HEK293 (cell line): ENCODE measurements at regions not wholly inside any gene's neighbourhood (a gene's known extent, or its start where the extent isn't known, plus 50 kb on each side); places are given as distances from the start of the nearest gene placed in this dataset.
"Not testable (repeated sequence)": the region's sequence is repeated elsewhere in the genome, so short reads cannot be mapped to it uniquely, and the experiment has no call there.

Source experiments
- CTCF ChIA-PET: fragments of 350-600 bp; formaldehyde crosslinking; extraction: SDS; loops from one replicate; lab custom pipeline; 2021; ENCODE audit warnings: antibody characterized with exemption; lab: Yijun Ruan, JAX
- POLR2A ChIA-PET: fragments of 300-600 bp; formaldehyde crosslinking; extraction: SDS; loops from one replicate; lab custom pipeline; 2020; ENCODE audit warnings: antibody characterized with exemption, inconsistent platforms; lab: Yijun Ruan, JAX
- H3K27ac ChIP-seq: fragments of 200-500 bp; sonication (Bioruptor generic); 2 replicates; pipeline ENCODE4 v1.5.1; 2014; ENCODE audit warnings: low read depth, low read length, control low read depth, inconsistent platforms; ENCODE audit errors: extremely low read depth
- H3K36me3 ChIP-seq, 2 experiments: fragments of 200-500 bp in 1 of 2; sonication (Bioruptor generic) in 1 of 2; 1 replicate in 1 of 2; 2 replicates in 1 of 2; pipeline ENCODE4 v1.5.1; 2014 to 2017; ENCODE audit warnings: inconsistent platforms in 2 of 2, low read length in 2 of 2; ENCODE audit not compliant: control insufficient read depth in 2 of 2, insufficient read depth in 1 of 2
- H3K4me1 ChIP-seq: fragments of 200-500 bp; sonication (Bioruptor generic); 2 replicates; pipeline ENCODE4 v1.5.1; 2014; ENCODE audit warnings: mild to moderate bottlenecking, low read length, inconsistent platforms; ENCODE audit not compliant: control insufficient read depth, insufficient read depth
- H3K4me3 ChIP-seq: 2 replicates; pipeline ENCODE4 v1.5.1; 2011; ENCODE audit warnings: low read depth, mild to moderate bottlenecking, control low read depth, low read length, moderate library complexity
- H3K9me3 ChIP-seq: fragments of 200-500 bp; sonication (Bioruptor generic); 2 replicates; pipeline ENCODE4 v1.5.1; 2014; ENCODE audit warnings: low read depth, low read length, inconsistent platforms; ENCODE audit not compliant: control insufficient read depth, insufficient read depth
- BCL11A ChIP-seq: fragments of 450-650 bp; formaldehyde crosslinking; IDR thresholded peaks from 2 replicates; pipeline ENCODE4 v1.5.1; 2016; ENCODE audit warnings: low read depth, missing biosample characterization, missing genetic modification characterization
- FEZF1 ChIP-seq: fragments of 450-650 bp; formaldehyde crosslinking; IDR thresholded peaks from 2 replicates; pipeline ENCODE4 v1.5.1; 2016; ENCODE audit warnings: missing biosample characterization, missing genetic modification characterization
- GFI1B ChIP-seq: fragments of 450-650 bp; formaldehyde crosslinking; IDR thresholded peaks from 2 replicates; pipeline ENCODE4 v1.5.1; 2016; ENCODE audit warnings: missing biosample characterization, missing genetic modification characterization
- GLIS1 ChIP-seq: fragments of 450-650 bp; formaldehyde crosslinking; IDR thresholded peaks from 2 replicates; pipeline ENCODE4 v1.5.1; 2016; ENCODE audit warnings: missing biosample characterization, missing genetic modification characterization
- KLF8 ChIP-seq: fragments of 450-650 bp; formaldehyde crosslinking; IDR thresholded peaks from 2 replicates; pipeline ENCODE4 v1.5.1; 2016; ENCODE audit warnings: missing biosample characterization, missing genetic modification characterization
- MEIS1 ChIP-seq: sonication (generic); formaldehyde crosslinking; IDR thresholded peaks from 2 replicates; pipeline ENCODE4 v1.8.1; 2022; ENCODE audit warnings: missing genetic modification reagents, mild to moderate bottlenecking, borderline replicate concordance
- MYNN ChIP-seq: fragments of 450-650 bp; formaldehyde crosslinking; IDR thresholded peaks from 2 replicates; pipeline ENCODE4 v1.5.1; 2016; ENCODE audit warnings: missing biosample characterization, missing genetic modification characterization, borderline replicate concordance
- SETDB1 ChIP-seq: IDR thresholded peaks from one replicate; pipeline ENCODE4 v1.6.1; 2017; ENCODE audit warnings: mild to moderate bottlenecking, low read length, moderate library complexity, mixed read lengths; ENCODE audit not compliant: insufficient read length
- WT1 ChIP-seq: fragments of 450-650 bp; formaldehyde crosslinking; IDR thresholded peaks from 2 replicates; pipeline ENCODE4 v1.5.1; 2016; ENCODE audit warnings: missing biosample characterization, missing genetic modification characterization
- ZBTB49 ChIP-seq: fragments of 450-650 bp; formaldehyde crosslinking; IDR thresholded peaks from 2 replicates; pipeline ENCODE4 v1.5.1; 2016; ENCODE audit warnings: missing biosample characterization, missing genetic modification characterization, low read depth
- ZBTB6 ChIP-seq: fragments of 450-650 bp; formaldehyde crosslinking; IDR thresholded peaks from 2 replicates; pipeline ENCODE4 v1.5.1; 2017; ENCODE audit warnings: missing biosample characterization, missing genetic modification characterization
- ZFP3 ChIP-seq: fragments of 450-650 bp; formaldehyde crosslinking; IDR thresholded peaks from 2 replicates; pipeline ENCODE4 v1.5.1; 2016; ENCODE audit warnings: low read depth, missing biosample characterization, missing genetic modification characterization
- ZNF157 ChIP-seq: fragments of 450-650 bp; formaldehyde crosslinking; IDR thresholded peaks from 2 replicates; pipeline ENCODE4 v1.5.1; 2016; ENCODE audit warnings: missing biosample characterization, missing genetic modification characterization
- ZNF214 ChIP-seq: fragments of 450-650 bp; formaldehyde crosslinking; IDR thresholded peaks from 2 replicates; pipeline ENCODE4 v1.5.1; 2017; ENCODE audit warnings: missing biosample characterization, mild to moderate bottlenecking, missing genetic modification characterization, borderline replicate concordance
- ZNF266 ChIP-seq: fragments of 450-650 bp; formaldehyde crosslinking; IDR thresholded peaks from 2 replicates; pipeline ENCODE4 v1.5.1; 2016; ENCODE audit warnings: missing biosample characterization, missing genetic modification characterization, low read depth
- ZNF350 ChIP-seq: fragments of 450-650 bp; formaldehyde crosslinking; IDR thresholded peaks from 2 replicates; pipeline ENCODE4 v1.5.0; 2017; ENCODE audit warnings: missing biosample characterization, mild to moderate bottlenecking, missing genetic modification characterization
- ZNF394 ChIP-seq: fragments of 450-650 bp; formaldehyde crosslinking; IDR thresholded peaks from 2 replicates; pipeline ENCODE4 v1.5.1; 2016; ENCODE audit warnings: missing biosample characterization, missing genetic modification characterization, mild to moderate bottlenecking, moderate library complexity, borderline replicate concordance
- ZNF416 ChIP-seq: fragments of 450-650 bp; formaldehyde crosslinking; IDR thresholded peaks from 2 replicates; pipeline ENCODE4 v1.5.1; 2016; ENCODE audit warnings: missing biosample characterization, missing genetic modification characterization
- ZNF560 ChIP-seq: fragments of 450-650 bp; formaldehyde crosslinking; IDR thresholded peaks from 2 replicates; pipeline ENCODE4 v1.5.1; 2017; ENCODE audit warnings: missing biosample characterization, missing genetic modification characterization, borderline replicate concordance
- ZNF768 ChIP-seq: fragments of 450-650 bp; formaldehyde crosslinking; IDR thresholded peaks from 2 replicates; pipeline ENCODE4 v1.5.1; 2018; ENCODE audit warnings: missing biosample characterization, mild to moderate bottlenecking, missing genetic modification characterization
- ZNF785 ChIP-seq: fragments of 450-650 bp; formaldehyde crosslinking; IDR thresholded peaks from 2 replicates; pipeline ENCODE4 v1.5.1; 2016; ENCODE audit warnings: missing biosample characterization, missing genetic modification characterization
- ZSCAN18 ChIP-seq: fragments of 450-650 bp; formaldehyde crosslinking; IDR thresholded peaks from 2 replicates; pipeline ENCODE4 v1.5.1; 2016; ENCODE audit warnings: missing biosample characterization, missing genetic modification characterization
- ZSCAN23 ChIP-seq: fragments of 450-650 bp; formaldehyde crosslinking; IDR thresholded peaks from 2 replicates; pipeline ENCODE4 v1.5.1; 2016; ENCODE audit warnings: missing biosample characterization, missing genetic modification characterization
- TF ChIP-seq, protein P1 (sequence below): fragments of 450-650 bp; formaldehyde crosslinking; IDR thresholded peaks from 2 replicates; pipeline ENCODE4 v1.5.1; 2016; ENCODE audit warnings: missing biosample characterization, missing genetic modification characterization
- TF ChIP-seq, protein P2 (sequence below): fragments of 450-650 bp; formaldehyde crosslinking; optimal IDR thresholded peaks from 2 replicates; pipeline ENCODE3; 2016; ENCODE audit warnings: missing biosample characterization, mild to moderate bottlenecking, missing genetic modification characterization

DNA sequence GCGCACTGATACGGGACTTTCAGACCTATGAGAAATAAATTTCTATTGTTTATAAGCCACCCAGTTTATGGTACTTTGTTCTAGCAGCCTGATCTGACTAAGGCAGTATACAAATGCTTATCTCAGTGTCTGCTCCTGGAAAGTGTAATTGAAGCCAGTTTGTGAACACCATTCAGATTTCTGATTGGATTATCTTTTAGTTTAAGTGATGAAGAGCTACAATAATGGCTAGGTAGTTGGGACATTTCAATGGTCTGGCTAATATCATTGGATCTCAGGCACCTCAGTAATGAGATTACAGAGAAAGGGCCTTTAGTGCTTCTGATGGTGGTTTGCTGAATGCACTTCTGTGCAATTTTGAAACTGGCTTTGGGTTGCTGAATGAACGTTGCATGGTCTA, 133.5 kb downstream of the PSAT1 start:
- H3K9me3 ChIP-seq, result no peaks in the 10 kb centered on the region
- H3K4me1 ChIP-seq, result no peaks in the 10 kb centered on the region
- no peak overlapping the region for H3K4me3 ChIP-seq
- ChIA-PET POLR2A (no interaction called here), CTCF (interaction anchor here (1.9 kb wide), 1 partner anchor 9 kb away, joined by 10 read pairs; no protein-coding TSS in a partner anchor)
- H3K27ac ChIP-seq, result no peak overlapping the region
- no peaks in the 10 kb centered on the region for H3K36me3 ChIP-seq
- TF ChIP-seq FEZF1 (tag by site-specific recombination), result no peak
- TF ChIP-seq GLIS1 (tag by site-specific recombination), result no peak
- no peak for TF ChIP-seq MEIS1 (CRISPR knock-in tag)
- TF ChIP-seq, protein P1, sequence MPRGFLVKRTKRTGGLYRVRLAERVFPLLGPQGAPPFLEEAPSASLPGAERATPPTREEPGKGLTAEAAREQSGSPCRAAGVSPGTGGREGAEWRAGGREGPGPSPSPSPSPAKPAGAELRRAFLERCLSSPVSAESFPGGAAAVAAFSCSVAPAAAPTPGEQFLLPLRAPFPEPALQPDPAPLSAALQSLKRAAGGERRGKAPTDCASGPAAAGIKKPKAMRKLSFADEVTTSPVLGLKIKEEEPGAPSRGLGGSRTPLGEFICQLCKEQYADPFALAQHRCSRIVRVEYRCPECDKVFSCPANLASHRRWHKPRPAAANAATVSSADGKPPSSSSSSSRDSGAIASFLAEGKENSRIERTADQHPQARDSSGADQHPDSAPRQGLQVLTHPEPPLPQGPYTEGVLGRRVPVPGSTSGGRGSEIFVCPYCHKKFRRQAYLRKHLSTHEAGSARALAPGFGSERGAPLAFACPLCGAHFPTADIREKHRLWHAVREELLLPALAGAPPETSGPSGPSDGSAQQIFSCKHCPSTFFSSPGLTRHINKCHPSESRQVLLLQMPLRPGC (tag by site-specific recombination), result no peak
- TF ChIP-seq ZSCAN18 (tag by site-specific recombination), result no peak
- TF ChIP-seq ZNF394 (tag by site-specific recombination), result no peak
- TF ChIP-seq ZFP3 (tag by site-specific recombination), result no peak
- no peak for TF ChIP-seq MYNN (tag by site-specific recombination)
- TF ChIP-seq ZSCAN23 (tag by site-specific recombination), result no peak
- no peak for TF ChIP-seq ZNF214 (tag by site-specific recombination)
- TF ChIP-seq KLF8 (tag by site-specific recombination), result no peak
- TF ChIP-seq GFI1B (tag by site-specific recombination), result no peak
- TF ChIP-seq SETDB1, result no peak
- no peak for TF ChIP-seq ZNF350 (tag by site-specific recombination)
- no peak for TF ChIP-seq WT1
- no peak for TF ChIP-seq ZNF266
- no peak for TF ChIP-seq ZNF785 (tag by site-specific recombination)
- TF ChIP-seq ZNF768 (tag by site-specific recombination), result no peak
- TF ChIP-seq, all 188 proteins: peak for 0

GRCh38 chr9:78431039-78431438, 134.1 kb downstream of the PSAT1 start:
- H3K36me3 ChIP-seq, H3K4me1 ChIP-seq, H3K4me3 ChIP-seq, H3K9me3 ChIP-seq, H3K27ac ChIP-seq, POLR2A ChIA-PET: not testable (repeated sequence)
- CTCF ChIA-PET, result interaction anchor here (1.9 kb wide), 1 partner anchor 8 kb away, joined by 10 read pairs; no protein-coding TSS in a partner anchor

DNA sequence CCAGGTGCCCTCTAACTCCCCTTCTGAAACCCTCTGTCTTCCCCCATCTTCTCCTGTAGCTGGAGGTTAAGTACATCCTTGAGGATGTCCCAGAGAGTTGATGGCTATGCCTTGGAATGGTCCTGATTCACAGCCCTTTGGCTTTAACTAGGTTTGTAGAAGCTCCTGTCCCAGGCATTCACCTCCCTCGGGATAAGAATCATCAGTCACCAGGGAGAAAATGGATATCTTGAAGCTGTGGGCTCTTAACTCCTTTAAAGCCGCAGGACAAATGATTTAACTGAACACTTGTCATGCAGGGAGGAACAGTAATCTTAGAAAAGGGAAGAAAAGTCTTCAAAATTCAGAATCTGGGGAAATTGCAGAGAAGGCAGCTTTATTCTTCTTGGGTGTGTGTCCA, 139.9 kb downstream of the PSAT1 start:
- ChIA-PET CTCF (interaction anchor here (0.6 to 1.1 kb wide), 2 partner anchors 70 to 426 kb away, joined by 3 to 4 read pairs; no protein-coding TSS in a partner anchor), POLR2A (no interaction called here)
- Histone ChIP-seq H3K27ac (no peak overlapping the region), H3K36me3 (no peaks in the 10 kb centered on the region), H3K4me1 (no peaks in the 10 kb centered on the region), H3K9me3 (no peaks in the 10 kb centered on the region), H3K4me3 (no peak overlapping the region)
- TF ChIP-seq, protein P2, sequence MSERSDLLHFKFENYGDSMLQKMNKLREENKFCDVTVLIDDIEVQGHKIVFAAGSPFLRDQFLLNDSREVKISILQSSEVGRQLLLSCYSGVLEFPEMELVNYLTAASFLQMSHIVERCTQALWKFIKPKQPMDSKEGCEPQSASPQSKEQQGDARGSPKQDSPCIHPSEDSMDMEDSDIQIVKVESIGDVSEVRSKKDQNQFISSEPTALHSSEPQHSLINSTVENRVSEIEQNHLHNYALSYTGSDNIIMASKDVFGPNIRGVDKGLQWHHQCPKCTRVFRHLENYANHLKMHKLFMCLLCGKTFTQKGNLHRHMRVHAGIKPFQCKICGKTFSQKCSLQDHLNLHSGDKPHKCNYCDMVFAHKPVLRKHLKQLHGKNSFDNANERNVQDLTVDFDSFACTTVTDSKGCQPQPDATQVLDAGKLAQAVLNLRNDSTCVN (tag by site-specific recombination), result no peak
- no peak for TF ChIP-seq GFI1B (tag by site-specific recombination)
- no peak for TF ChIP-seq ZNF416 (tag by site-specific recombination)
- no peak for TF ChIP-seq ZNF157 (tag by site-specific recombination)
- no peak for TF ChIP-seq ZNF214 (tag by site-specific recombination)
- TF ChIP-seq ZBTB49 (tag by site-specific recombination), result no peak
- no peak for TF ChIP-seq ZNF560
- no peak for TF ChIP-seq ZBTB6
- no peak for TF ChIP-seq BCL11A
